ENCODE measurements at regions not wholly inside any gene's neighbourhood (a gene's known extent, or its start where the extent isn't known, plus 50 kb on each side); places are given as distances from the start of the nearest gene placed in this dataset.

DNA sequence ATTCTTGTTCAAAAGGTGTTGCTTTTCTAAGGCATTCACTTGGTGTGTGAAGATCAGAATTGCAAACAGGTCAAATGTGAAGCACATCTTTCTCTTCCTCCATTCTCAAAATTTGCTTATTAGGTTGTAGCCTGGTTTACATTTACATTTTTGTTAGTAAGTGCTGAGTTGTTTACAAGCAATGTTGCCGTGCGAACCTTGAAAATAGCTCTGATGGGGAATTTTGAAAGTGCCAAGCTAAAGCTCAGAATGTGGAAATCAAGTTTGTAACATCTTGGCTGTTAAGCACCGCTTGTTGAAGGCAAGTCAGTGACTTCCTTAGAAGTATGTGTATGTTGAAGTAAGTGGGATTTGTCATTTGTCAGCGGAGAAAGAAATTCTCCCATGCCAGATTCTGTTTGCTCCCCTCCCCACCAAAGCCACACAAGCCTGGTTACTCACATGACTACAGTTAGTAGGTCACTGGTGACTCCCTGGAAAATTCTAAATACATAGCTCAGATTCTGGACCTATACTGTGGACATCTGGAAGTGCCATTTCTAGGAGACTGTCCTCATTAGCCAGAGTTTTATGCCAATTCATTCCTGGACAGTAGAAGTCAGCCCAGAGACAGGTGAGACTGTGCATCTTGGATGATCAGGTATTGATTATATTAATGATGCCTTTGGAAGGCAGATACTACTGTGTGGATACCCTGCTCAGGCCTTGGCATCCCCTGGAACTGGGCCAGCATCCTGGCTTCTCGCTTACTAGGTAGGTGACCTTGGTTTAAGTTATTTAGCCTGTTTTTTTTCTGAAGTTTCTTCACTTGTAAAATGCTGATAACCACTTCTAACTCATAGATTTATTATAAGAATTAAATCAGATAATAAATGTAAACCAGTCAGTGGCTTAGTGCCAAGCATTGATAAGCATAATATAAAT is 390.6 kb upstream of the SEMA6D start:
- no peak for DNase-seq (ENCODE audit: low read depth)
- TF ChIP-seq, protein P1, sequence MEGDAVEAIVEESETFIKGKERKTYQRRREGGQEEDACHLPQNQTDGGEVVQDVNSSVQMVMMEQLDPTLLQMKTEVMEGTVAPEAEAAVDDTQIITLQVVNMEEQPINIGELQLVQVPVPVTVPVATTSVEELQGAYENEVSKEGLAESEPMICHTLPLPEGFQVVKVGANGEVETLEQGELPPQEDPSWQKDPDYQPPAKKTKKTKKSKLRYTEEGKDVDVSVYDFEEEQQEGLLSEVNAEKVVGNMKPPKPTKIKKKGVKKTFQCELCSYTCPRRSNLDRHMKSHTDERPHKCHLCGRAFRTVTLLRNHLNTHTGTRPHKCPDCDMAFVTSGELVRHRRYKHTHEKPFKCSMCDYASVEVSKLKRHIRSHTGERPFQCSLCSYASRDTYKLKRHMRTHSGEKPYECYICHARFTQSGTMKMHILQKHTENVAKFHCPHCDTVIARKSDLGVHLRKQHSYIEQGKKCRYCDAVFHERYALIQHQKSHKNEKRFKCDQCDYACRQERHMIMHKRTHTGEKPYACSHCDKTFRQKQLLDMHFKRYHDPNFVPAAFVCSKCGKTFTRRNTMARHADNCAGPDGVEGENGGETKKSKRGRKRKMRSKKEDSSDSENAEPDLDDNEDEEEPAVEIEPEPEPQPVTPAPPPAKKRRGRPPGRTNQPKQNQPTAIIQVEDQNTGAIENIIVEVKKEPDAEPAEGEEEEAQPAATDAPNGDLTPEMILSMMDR (conservative IDR thresholded peaks at IDR 0.05; ENCODE audit: low read depth, low read length), result no peak
- no peak overlapping the region for H3K4me3 ChIP-seq (ENCODE audit: low read depth, low read length)

DNA sequence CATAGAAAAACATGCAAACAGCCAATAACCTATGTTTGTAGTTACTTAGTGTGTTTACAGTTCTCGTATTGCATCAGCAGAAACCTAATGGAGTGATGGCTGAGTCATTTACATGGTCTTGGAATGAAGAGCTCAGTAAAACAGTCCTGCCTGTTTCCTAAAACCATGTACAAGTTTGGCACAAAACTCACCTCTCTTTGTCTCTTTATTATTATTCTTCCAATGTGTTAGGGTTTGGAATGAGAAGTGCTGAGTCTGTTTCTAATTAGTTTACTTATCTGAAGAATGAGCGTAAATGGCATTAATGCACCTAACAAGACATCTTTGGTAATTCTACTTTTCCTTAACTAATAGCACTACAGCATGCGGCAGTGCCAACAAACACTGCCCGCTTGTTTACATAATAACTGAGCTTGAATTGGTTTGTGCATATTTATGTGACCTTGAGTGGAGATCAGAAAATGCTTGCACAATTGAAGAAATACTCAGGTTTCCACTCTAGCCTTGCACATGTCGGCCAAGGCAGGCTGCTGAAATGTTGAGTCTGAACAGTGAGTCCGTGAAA is 385.4 kb upstream of the SEMA6D start:
- no peak overlapping the region for H3K4me3 ChIP-seq (ENCODE audit: low read depth, low read length)
- TF ChIP-seq, protein P1 (conservative IDR thresholded peaks at IDR 0.05; ENCODE audit: low read depth, low read length), result no peak
- DNase-seq (ENCODE audit: low read depth), result peak; percentile 66

DNA sequence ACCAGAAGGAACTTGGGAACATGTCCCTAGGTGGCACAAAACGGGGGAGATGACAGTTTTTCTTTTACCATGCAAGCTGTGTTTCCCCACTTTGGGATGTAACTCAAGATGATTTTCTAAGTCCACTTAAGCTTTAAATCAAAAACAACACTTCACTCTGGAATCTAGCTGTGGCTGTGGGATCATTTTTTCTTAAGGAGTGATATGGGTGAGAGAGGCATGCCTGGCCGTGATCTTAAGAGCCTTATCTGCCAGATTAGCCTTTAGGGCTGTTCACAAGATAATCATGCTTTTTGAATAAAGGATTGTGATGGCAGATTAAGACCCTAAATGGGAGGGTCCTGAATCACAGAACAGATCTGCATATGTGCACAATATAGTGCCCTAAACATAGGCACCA is 384.8 kb upstream of the SEMA6D start:
- H3K4me3 ChIP-seq (ENCODE audit: low read depth, low read length), result no peak overlapping the region
- TF ChIP-seq, protein P1 (conservative IDR thresholded peaks at IDR 0.05; ENCODE audit: low read depth, low read length), result no peak
- DNase-seq (ENCODE audit: low read depth), result no peak

DNA sequence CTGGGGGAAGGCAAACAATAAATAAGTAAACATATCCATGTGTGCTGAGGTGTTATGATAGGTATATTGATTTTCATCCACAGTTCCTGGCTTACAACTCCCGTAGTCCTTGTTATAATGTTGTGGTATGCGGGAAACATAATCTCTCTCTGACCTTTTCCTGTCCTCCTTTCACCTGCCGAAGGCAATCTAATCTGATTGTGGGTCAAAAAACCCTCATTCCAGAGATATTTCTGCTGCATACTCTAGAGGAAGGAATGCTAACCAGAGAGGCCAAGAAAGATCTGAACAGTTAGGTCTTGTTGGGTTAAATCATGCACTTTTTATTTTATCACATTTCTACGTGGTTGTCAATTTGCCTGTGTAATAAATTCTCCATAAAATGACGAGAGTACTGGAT is 383.6 kb upstream of the SEMA6D start:
- TF ChIP-seq, protein P1 (conservative IDR thresholded peaks at IDR 0.05; ENCODE audit: low read depth, low read length), result no peak
- peak; percentile 31 for DNase-seq (ENCODE audit: low read depth)
- H3K4me3 ChIP-seq (ENCODE audit: low read depth, low read length), result no peak overlapping the region

DNA sequence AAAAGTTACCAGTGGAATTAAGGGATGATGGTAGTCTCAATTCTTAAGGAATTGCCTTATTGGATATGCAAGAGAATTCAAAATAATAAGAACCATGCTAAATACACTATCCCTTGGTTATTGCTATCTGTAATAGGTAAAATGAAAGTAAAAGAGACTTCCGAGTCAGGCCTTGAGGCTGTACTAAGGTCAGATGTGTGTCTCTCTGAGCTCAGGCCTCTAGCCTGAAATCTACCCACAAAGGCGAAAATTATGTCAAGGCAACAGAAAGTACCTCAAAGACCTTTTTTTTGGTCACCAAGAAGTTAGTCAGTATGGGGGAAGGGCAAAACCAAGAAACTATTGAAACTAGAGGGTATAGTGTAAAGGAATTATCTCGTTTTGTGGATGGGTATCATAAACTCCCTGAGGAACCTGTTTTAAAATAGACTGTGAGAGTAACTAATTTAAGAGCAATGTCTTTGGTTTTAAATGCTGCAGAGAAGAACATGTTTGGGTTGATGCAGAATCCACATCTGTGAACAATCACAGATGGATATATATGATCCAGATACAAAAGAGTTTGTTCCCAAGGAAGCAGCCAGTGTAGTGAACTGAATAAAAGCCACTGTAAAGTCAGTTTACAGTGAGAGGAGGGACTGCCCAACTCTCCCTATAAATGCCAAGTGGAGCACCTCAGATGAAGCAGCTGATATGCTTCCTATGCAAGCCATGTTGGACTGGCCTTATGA is 382.3 kb upstream of the SEMA6D start:
- DNase-seq (ENCODE audit: low read depth), result no peak
- H3K4me3 ChIP-seq (ENCODE audit: low read depth, low read length), result no peak overlapping the region
- TF ChIP-seq, protein P1 (conservative IDR thresholded peaks at IDR 0.05; ENCODE audit: low read depth, low read length), result no peak

DNA sequence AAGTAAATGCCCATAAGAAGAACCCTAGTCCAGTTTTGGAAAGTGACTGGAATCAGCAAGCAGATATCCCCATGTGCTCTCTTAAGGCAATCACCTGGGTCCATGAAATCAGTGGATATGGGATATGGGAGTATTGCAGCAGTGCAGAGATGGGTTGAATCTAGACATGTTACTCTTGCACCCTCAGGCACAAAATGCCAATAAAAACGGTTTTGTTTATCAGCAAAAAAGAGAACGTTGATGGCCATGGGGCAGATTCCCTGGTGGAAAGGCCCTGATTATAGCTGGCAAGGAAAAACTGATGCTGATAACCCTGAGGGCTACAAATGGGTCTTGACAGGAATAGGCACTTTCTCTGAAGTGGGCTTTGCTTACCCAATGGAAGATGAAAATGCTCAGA is 380.2 kb upstream of the SEMA6D start:
- TF ChIP-seq, protein P1 (conservative IDR thresholded peaks at IDR 0.05; ENCODE audit: low read depth, low read length), result no peak
- DNase-seq (ENCODE audit: low read depth), result no peak
- no peak overlapping the region for H3K4me3 ChIP-seq (ENCODE audit: low read depth, low read length)

Measured in choroid plexus epithelial cell (primary cell).